ENCODE measurements at regions not wholly inside any gene's neighbourhood (a gene's known extent, or its start where the extent isn't known, plus 50 kb on each side); places are given as distances from the start of the nearest gene placed in this dataset.

GRCh38 chr13:22618002-22618401, 562.8 kb upstream of the SGCG start:
- no peak for TF ChIP-seq CTCF (IDR thresholded peaks at IDR 0.05)
- TF ChIP-seq NRF1 (IDR thresholded peaks at IDR 0.05; ENCODE audit: low read depth, low read length), result no peak
- no peak for TF ChIP-seq EZH2phosphoT487 (IDR thresholded peaks at IDR 0.05; ENCODE audit: borderline replicate concordance, low read depth)
- TF ChIP-seq USF2 (IDR thresholded peaks at IDR 0.05; ENCODE audit: borderline replicate concordance, low read depth, low read length), result no peak
- TF ChIP-seq IRF3 (IDR thresholded peaks at IDR 0.05; ENCODE audit: low read depth, low read length), result no peak
- no peak for TF ChIP-seq TCF12 (IDR thresholded peaks at IDR 0.05)

Measured in SK-N-SH (cell line).